SW 1271 (cell line): ENCODE measurements at regions not wholly inside any gene's neighbourhood (a gene's known extent, or its start where the extent isn't known, plus 50 kb on each side); places are given as distances from the start of the nearest gene placed in this dataset.

ENCODE experiments used
- DNase-seq, 2 experiments: peaks; one replicate each; lab custom pipeline; 2025; lab: John Stamatoyannopoulos, UW

GRCh38 chr19:30128211-30128610 is 186.2 kb downstream of the URI1 start:
- no peak for DNase-seq

- no peak for DNase-seq
Observed at GRCh38 chr19:30130356-30131122, 188.5 kb downstream of the URI1 start.

GRCh38 chr19:30131246-30131645 is 189.2 kb downstream of the URI1 start:
- no peak for DNase-seq

- no peak for DNase-seq
Observed at GRCh38 chr19:30131722-30132291, 189.8 kb downstream of the URI1 start.

GRCh38 chr19:30132343-30133075 is 190.5 kb downstream of the URI1 start:
- no peak for DNase-seq

GRCh38 chr19:30133803-30134202 is 191.8 kb downstream of the URI1 start:
- DNase-seq = no peak

GRCh38 chr19:30135093-30135757 is 193.2 kb downstream of the URI1 start:
- no peak for DNase-seq

GRCh38 chr19:30135797-30136196 is 193.8 kb downstream of the URI1 start:
- no peak for DNase-seq

GRCh38 chr19:30136611-30137195 is 194.7 kb downstream of the URI1 start:
- DNase-seq = no peak

- DNase-seq = no peak
Observed at GRCh38 chr19:30137747-30138146, 195.7 kb downstream of the URI1 start.

- no peak for DNase-seq
Observed at GRCh38 chr19:30144242-30144758, 202.3 kb downstream of the URI1 start.

- no peak for DNase-seq
Observed at GRCh38 chr19:30144802-30145201, 202.8 kb downstream of the URI1 start.

GRCh38 chr19:30145467-30145866 is 203.4 kb downstream of the URI1 start:
- DNase-seq = no peak

GRCh38 chr19:30146346-30146745 is 204.3 kb downstream of the URI1 start:
- no peak for DNase-seq

- DNase-seq = no peak
Observed at GRCh38 chr19:30148039-30148790, 206.2 kb downstream of the URI1 start.

GRCh38 chr19:30148803-30149202 is 206.8 kb downstream of the URI1 start:
- no peak for DNase-seq

- no peak for DNase-seq
Observed at GRCh38 chr19:30149300-30149699, 207.3 kb downstream of the URI1 start.

GRCh38 chr19:30150626-30151025 is 208.6 kb downstream of the URI1 start:
- DNase-seq = no peak

GRCh38 chr19:30151081-30151480 is 209.0 kb downstream of the URI1 start:
- no peak for DNase-seq

GRCh38 chr19:30152510-30153291 is 210.7 kb downstream of the URI1 start:
- no peak for DNase-seq
